ENCODE measurements at regions not wholly inside any gene's neighbourhood (a gene's known extent, or its start where the extent isn't known, plus 50 kb on each side); places are given as distances from the start of the nearest gene placed in this dataset.
"Not testable (repeated sequence)": the region's sequence is repeated elsewhere in the genome, so short reads cannot be mapped to it uniquely, and the experiment has no call there.

DNA sequence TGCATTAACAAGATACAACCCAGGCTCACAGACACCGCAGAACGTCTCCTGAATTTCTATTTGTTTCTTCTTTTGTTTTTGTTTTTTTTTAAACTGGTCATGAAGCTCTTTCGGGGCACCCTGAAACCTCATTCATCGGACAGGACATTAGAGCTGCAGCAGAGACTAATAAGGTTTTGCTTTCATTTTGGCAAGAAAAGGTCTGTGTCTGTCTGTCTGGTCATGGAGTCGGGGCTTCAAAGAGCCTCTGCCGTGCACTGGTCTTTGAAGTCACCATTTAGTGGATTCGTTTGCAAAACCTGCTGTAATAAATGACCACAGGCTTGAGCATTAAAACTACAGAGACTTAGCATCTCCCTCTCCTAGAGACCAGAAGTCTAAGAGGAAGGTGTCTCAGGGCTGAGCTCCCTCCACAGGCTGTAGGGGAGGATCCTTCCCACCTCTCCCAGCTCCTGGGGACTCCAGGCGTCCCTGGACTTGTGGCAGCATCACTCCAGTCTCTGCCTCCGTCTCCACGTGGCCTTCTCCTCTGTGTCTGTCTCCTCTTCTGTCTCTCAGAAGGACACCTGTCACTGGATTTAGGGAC is 247.5 kb downstream of the CRLF2 start:
- DNase-seq (ENCODE audit: extremely low read depth in 1 of 2, low read depth in 1 of 2) = no peak

DNA sequence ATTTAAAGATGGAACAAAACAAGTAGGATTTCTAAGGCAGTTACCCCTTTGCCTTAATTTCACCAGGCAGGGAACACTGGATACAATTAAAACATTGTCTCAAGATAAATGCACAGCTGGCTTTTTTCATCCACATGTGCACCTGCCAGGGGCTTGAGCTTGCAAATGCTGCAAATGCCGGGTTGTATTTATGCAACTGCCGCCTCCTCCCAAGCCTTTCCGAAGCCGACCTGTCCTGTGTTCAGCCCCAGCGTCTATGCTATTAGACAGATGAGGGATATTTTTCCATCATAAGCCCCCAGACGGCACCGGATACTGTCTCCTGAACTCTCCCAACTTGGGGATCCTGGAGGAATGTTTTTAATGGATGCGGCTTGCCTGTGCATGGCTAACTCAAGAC is 251.6 kb downstream of the CRLF2 start:
- DNase-seq (ENCODE audit: extremely low read depth in 1 of 2, low read depth in 1 of 2) = no peak

DNA sequence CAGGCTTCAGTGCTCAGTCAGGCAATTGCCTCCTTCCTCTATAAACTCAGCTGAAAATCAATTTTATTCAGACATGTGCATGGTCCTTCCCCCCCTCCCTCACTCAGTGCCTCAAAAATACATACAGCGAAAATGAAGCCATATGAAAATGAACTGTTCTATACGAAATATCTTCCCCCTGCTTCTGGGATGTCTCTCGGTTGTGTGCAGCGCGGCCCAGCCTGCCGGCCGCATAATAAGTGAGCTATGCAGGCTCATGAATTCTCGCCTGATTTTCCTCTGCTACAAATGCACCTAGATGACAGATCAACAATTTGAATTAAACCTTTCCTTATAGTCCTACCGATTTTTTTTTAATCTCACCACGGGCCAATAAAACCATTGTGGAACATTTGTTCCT is 252.9 kb downstream of the CRLF2 start:
- DNase-seq (ENCODE audit: extremely low read depth in 1 of 2, low read depth in 1 of 2) = no peak

DNA sequence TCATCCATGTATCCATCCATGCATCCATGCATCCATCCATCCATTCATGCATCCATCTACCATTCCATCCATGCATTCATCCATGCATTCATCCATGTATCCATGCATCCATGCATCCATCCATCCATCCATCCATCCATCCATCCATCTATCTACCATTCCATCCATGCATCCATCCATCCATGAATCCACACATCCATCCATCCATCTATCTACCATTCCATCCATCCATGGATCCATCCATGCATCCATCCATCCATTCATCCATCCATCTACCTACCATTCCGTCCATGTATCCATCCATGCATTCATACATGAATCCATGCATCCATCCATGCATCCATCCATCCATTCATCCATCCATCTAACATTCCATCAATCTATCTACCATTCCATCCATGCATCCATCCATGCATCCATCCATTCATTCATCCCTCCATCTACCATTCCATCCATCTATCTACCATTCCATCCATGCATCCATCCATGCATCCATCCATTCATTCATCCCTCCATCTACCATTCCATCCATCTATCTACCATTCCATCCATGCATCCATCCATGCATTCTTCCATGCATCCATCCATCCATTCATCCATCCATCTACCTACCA is 257.2 kb downstream of the CRLF2 start:
- not testable (repeated sequence) for DNase-seq (ENCODE audit: extremely low read depth in 1 of 2, low read depth in 1 of 2)

DNA sequence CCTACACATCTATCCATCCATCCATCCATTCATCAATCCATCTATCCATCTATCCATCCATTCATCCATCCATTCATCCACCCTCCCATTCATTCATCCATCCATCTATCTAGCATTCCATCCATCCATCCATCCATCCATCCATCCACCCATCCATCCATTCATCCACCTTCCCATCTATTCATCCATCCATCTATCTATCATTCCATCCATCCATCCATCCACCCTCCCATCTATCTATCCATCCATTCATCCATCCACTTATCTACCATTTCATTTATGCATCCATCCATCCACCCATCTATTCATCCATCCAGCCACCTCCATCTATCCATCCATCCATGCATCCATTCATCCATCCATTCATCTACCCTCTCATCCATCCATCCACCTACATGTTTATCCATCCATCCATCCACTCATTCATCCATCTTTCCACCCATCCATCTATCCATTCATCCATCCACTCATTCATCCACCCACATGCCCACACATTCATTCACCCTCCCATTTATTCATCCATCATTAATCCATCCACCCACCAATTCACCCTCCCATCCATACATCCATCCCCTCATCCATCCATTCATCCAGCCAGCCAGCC is 258.5 kb downstream of the CRLF2 start:
- no peak for DNase-seq (ENCODE audit: extremely low read depth in 1 of 2, low read depth in 1 of 2)

DNA sequence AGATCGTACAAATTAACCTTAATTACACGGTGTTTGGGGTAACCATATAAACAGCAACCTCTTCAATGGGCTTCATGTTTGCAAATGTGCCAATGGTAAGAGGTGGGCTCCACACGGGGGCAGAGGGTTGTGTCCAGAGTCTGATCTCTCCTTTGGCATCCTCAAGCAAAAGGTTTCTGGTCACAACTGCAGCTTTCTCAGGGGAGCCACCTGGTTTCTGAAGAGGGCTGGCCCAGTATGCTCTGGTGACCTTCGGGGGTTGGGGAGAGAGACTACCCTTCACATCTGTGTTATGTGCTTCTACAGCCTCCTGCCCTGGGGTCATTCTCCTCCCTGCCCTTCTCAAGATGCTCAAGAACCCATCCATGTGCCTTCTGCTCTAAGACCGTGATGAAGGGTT is 259.6 kb downstream of the CRLF2 start:
- DNase-seq (ENCODE audit: extremely low read depth in 1 of 2, low read depth in 1 of 2) = no peak

DNA sequence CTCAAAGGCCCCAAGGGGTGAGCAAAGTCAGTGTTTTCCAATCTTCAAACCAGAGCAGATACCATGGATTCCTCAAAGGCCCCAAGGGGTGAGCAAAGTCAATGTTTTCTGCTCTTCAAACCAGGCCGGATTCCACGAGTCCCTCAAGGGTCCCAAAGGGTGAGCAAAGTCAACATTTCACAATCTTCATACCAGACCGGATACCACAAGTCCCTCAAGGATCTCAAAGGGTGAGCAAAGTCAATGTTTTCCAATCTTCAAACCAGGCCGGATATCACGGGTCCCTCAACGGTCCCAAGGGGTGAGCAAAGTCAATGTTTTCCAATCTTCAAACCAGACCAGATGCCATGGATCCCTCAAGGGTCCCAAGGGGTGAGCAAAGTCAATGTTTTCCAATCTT is 265.2 kb downstream of the CRLF2 start:
- DNase-seq (ENCODE audit: extremely low read depth in 1 of 2, low read depth in 1 of 2) = not testable (repeated sequence)

DNA sequence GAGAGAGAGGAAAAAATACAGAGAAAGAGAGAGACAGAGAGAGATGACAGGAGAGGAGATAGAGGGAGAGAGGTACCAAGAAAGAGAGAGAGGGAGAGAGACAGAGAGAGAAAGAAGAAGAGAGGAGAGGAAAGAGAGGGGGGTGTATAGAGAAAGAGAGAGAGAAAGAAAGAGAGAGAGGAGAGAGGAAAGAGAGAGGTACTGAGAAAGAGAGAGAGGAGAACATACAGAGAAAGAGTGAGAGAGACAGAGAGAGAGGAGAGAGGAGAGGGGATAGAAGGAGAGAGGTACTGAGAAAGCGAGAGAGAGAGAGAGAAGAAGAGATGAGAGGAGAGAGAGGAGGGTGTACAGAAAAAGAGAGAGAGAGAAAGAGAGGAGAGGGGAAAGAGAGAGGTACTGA is 269.4 kb downstream of the CRLF2 start:
- no peak for DNase-seq (ENCODE audit: extremely low read depth in 1 of 2, low read depth in 1 of 2)

DNA sequence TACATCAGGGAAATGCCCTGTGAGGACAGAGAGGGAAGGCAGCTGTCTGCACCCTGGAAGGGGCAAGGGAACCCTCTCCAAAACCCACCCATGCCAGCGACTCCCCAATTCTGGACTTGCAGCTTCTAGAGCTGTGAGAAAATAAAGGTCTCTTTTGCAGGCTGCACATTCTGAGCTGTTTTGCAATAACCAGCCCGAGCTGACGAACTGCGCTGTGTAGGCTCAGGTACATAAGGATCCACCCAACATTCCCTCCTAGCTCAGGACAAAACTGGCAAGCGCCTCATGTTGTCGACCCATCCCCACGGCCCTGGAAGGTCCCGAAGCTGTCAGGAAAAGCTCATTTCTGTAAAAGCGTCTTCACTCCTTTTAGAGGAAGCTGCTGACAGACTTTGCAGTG is 271.8 kb downstream of the CRLF2 start:
- DNase-seq (ENCODE audit: extremely low read depth in 1 of 2, low read depth in 1 of 2) = no peak

DNA sequence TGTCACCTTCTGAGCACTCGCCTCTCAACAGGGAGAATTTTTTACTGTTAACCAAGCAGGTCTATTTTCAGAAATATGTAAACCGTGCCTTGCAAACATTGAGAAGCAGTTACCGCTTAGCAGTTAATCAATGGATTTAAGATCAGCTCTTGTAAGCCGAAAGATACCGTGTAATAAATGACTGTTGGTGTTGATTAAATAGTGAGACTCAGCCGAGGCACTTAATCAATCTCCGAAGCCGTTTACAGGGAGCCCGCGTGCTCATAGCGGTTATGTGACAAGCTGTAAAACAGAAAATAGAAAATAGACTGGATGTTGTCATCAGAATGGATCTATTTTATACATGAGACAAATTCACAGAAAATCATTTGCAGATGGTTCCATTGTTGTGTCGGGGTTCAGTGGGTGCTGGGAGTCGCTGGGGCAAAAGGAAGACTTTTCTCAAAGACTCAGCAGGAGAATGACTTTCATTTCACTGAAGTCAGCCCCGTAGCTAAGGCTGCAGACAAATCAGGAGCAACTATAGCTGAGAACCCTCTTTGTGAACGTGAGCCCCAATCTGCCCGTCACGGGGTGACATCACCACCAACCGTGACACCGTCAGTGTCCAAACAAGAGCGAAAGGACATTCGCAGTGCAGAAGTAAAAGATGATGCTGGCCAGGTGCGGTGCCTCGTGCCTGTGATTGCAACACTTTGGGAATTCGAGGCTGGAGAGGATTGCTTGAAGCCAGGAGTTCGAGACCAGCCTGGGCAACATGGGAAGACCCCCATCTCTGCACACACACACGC is 275.3 kb downstream of the CRLF2 start:
- DNase-seq (ENCODE audit: extremely low read depth in 1 of 2, low read depth in 1 of 2) = no peak

DNA sequence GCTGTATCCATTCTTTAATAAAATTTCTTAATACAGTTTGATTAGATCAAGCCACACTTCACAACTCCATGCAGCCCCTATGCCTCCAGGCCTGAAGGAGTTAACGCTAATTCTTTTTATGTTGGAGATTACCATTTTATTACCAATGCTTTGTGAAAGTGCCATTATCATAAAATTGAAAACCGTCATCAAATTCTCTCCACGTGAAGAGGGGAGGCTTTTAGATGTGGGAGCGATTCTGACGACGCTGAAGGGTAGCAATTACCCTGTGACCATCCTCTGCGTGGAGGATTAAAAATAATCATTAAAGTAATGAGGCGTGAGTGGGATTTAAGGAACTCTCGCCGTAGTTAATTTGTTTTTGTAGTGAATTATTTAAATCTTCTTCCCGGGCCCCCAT is 278.8 kb downstream of the CRLF2 start:
- no peak for DNase-seq (ENCODE audit: extremely low read depth in 1 of 2, low read depth in 1 of 2)

DNA sequence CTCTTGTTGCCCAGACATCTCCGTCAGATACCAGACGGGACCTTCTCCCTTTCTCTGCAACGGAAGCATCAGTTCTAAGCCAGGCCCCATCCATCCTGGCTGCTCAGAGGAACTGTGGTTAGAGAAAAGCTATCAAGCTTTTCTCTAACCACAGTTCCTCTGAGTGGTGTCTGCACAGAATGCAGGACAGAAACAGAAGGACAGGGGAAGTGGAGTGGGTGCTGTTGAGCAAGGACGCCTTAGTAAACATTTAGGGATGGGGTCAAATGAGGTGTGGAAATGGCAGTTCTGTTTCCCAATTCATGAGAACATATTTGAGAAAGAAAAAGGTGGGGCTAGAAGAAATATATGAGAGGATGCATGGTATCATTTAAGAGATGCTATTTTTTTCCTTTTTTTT is 283.8 kb downstream of the CRLF2 start:
- no peak for DNase-seq (ENCODE audit: extremely low read depth in 1 of 2, low read depth in 1 of 2)

DNA sequence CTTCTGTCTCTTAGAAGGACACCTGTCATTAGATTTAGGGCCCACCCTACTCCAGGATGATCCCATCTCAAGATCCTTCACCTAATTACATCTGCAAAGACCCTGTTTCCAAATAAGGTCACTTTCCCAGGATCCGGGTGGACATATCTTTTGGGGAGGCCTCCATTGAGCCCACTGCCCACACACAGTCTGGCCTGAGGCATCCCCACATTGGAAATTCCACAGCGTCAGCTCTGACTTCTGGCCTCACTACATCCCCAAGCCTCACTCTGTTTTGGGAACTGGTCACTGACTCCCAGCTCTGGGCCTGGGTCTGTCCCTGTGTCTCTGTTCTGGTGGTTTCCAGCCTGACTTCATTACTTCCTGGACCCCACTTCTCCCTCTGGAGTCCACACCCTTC is 285.5 kb downstream of the CRLF2 start:
- no peak for DNase-seq (ENCODE audit: extremely low read depth in 1 of 2, low read depth in 1 of 2)

DNA sequence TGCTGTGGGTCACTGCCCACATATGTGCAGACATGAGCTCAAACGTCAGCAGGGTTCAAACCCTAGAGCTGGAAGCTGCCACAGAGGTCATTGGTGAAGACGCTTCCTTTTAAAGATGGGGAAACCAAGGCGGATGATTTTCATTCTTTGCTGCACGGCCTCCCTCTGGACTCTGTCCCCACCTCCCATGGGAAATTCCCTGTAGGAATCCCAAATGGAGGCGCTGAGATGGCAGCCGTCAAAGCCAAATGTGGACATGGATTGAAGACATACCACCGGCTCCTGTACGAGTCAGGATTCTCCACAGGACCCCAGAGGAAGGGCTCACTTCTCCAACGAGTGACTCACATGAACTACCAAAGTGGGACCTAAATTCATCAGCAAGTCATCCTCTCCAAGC is 286.4 kb downstream of the CRLF2 start:
- DNase-seq (ENCODE audit: extremely low read depth in 1 of 2, low read depth in 1 of 2) = no peak

DNA sequence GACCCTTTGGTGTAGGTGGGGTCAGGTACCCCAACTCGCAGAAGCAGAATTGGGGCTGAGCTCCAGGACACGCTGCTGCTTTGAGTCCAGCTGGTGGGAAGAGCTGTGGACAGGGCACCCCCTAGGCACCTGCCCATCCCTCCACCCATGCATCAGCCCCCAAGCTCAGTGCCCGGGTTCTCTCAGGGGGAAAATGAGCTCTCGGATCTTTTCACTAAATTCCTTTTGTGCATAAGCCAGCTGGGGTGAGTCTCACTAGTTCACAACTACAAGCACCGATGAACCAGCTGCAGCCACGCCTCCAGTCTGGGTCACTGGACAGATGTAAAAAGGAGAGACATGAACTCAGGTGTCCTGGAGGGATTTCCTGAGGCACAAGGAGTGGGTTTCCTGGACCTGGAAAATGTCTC is 286.8 kb downstream of the CRLF2 start:
- DNase-seq (ENCODE audit: extremely low read depth in 1 of 2, low read depth in 1 of 2) = no peak

DNA sequence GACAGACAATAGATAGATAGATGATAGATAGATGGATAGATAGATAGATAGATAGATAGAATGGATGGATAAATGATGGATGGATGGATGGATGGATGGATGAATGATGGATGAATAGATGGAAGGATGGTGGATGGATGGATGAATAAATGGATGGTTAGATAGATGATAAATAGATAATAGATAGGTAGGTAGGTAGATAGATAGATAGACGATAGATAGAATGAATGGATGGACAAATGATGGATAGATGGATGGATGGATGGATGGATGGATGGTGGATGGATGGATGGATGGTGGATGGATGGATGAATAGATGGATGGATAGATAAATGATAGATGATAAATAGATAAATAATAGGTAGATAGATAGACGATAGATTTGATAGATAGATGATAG is 287.4 kb downstream of the CRLF2 start:
- no peak for DNase-seq (ENCODE audit: extremely low read depth in 1 of 2, low read depth in 1 of 2)

DNA sequence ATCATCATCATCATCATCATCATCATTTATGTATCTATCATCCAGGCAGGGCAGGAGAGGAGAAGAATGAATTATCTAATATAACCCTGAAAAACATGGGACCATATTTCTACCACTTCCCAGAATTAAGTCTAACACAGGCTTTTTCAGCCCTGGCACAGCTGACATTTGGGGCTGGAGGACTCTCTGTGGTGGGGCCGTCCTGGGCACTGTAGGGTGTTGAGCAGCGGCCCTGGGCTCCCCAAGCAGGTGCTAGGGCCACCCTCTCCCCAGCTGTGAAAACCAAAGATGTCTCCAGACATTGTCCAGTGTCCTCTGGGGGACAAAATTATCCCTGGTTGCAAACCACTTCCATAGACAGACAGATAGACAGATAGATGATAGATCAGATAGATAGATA is 288.4 kb downstream of the CRLF2 start:
- DNase-seq (ENCODE audit: extremely low read depth in 1 of 2, low read depth in 1 of 2) = no peak

DNA sequence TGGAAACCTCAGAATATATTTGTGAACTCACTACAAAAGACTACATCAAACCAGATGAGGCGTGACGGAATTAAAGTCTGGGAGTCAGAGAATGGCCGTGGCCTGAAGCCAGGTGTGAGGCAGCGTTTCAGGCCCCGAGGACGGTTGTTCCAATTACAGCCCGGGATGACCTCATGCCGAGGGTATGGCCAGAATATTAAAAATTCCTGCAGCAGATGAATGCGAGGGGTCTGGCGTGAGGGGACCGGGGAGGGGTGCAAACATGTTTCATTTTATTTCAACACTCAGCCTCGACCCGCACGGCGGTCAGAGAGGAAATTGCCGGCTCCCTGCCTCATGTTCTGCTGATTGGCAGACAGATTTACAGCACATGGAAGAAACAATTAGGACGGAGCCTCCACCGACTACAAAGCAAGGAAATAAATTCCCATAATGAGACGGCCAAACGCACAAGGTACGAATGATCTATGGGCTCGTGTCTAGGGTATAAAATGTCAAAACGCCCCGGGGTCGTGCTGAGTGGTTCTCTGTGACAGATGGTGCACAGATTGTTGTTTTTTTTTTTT is 289.7 kb downstream of the SHOX start:
- no peak for DNase-seq (ENCODE audit: extremely low read depth in 1 of 2, low read depth in 1 of 2)

DNA sequence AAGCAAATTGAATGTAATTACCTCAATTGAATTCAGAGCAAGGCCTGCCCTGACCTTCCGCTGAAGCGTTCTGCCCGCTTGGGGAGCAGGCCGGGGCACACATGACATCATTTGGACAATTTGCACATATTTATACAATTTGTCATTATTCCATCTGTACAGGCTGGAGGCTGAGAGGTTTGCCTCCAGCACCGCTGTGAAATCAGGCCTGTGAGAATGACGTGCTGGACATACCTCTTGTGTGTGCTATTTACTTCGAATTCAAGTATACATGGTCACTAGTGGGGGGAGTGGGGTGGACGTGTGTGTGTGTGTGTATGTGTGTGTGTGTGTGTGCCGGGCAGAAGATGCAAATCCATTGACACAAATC is 285.6 kb downstream of the SHOX start:
- no peak for DNase-seq (ENCODE audit: extremely low read depth in 1 of 2, low read depth in 1 of 2)

DNA sequence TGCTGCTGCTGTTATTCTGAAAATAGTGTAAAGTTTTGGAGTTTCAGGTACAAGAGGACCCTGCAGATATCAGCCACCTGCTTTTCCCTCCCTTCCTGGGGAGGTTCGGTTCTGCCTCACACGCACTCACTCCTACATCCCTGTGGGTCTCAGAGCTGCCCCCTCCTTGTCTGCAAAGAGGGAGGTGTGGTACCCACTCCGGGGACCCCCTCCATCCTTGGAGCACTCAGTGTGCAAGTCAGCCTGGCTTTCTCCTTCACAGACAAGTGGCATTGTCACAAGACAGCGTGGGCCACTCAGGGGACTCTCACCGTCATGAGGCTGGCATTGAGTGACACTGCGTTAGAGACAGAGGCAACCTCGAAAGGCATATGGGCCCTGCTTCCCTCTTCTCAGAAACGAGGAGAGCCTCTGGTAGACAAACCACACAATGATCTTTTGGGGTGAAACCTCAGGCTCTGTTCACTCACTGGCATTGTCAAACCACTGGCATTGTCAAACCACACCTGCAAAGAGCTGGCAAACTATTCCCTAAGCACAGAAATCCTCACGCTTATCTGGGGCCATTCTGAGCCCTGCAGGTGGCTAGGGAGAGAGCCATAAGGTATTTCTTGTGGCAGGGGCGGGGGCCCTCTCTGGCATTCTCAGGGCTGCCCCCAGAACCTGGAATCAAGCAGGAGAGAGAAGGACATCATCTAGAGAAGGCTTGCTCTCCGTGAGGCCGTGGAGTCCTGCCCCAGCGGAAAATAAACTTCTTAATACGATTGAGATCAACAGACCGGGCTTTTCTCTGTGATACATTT is 285.0 kb downstream of the SHOX start:
- DNase-seq (ENCODE audit: extremely low read depth in 1 of 2, low read depth in 1 of 2) = no peak

DNA sequence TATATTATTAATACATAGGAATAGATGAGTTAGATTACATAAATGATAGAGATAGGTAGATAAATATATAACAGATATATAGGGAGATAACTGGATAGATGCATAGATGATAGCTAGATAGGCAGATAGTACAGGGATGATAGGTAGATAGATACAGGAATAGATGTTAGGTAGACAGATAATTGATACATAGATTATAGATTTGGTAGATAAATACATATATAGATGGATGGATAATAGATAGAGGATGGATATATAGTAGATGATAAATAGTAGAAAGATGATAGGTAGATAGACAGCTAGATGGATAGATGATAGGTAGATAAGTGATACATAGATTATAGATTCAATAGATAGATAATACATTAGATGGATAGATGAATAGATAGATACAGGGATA is 283.6 kb downstream of the SHOX start:
- DNase-seq (ENCODE audit: extremely low read depth in 1 of 2, low read depth in 1 of 2) = no peak

All from activated CD8-positive, alpha-beta memory T cell treated with anti-CD3 and anti-CD28 coated beads for 1 hour (primary cell).